ENCODE measurements at regions not wholly inside any gene's neighbourhood (a gene's known extent, or its start where the extent isn't known, plus 50 kb on each side); places are given as distances from the start of the nearest gene placed in this dataset.

GRCh38 chr21:15229390-15229789, 164.6 kb upstream of the NRIP1 start:
- DNase-seq = no peak
- Histone ChIP-seq H4K20me1 (ENCODE audit: insufficient read depth, low read length) (no peaks in the 10 kb centered on the region), H3K9ac (ENCODE audit: insufficient read depth, low read length, poor library complexity, severe bottlenecking) (no peak overlapping the region), H3K9me3 (replicated peaks in 1 of 2; ENCODE audit: control insufficient read depth in 1 of 2, insufficient read depth in 1 of 2, low read length in 2 of 2) (no peaks in the 10 kb centered on the region), H3K27ac (ENCODE audit: low read depth in 1 of 2, low read length in 2 of 2) (no peak overlapping the region), H3K4me3 (replicated peaks in 1 of 3; ENCODE audit: low read depth in 2 of 3, low read length in 3 of 3) (no peak overlapping the region), H3K4me2 (replicated peaks; ENCODE audit: extremely low read depth, low read length, poor library complexity, severe bottlenecking) (no peak overlapping the region), H3K36me3 (replicated peaks in 1 of 2; ENCODE audit: control insufficient read depth in 1 of 2, insufficient read depth in 2 of 2, low read length in 2 of 2) (no peaks in the 10 kb centered on the region), H2AFZ (ENCODE audit: insufficient read depth, low read depth, low read length, poor library complexity, severe bottlenecking) (no peak overlapping the region), H3K4me1 (ENCODE audit: control insufficient read depth in 1 of 2, insufficient read depth in 2 of 2, low read length in 2 of 2) (peaks cover 5% of the 10 kb centered on the region in 2 donors), H3K27me3 (ENCODE audit: control insufficient read depth in 2 of 2, insufficient read depth in 2 of 2, low read length in 2 of 2) (no peaks in the 10 kb centered on the region), H3K79me2 (ENCODE audit: insufficient read depth, low read length) (no peaks in the 10 kb centered on the region)
- Mint-ChIP-seq H3K27ac (no peak overlapping the region), H3K4me3 (no peak overlapping the region), H3K9me3 (peaks cover 0 to 2% (median 0%) of the 10 kb centered on the region in 7 donors), H3K27me3 (ENCODE audit: low read depth in 3 of 3) (peaks cover 0 to 3% (median 0%) of the 10 kb centered on the region in 3 donors), H3K36me3 (no peaks in the 10 kb centered on the region), H3K4me1 (peaks cover 5% of the 10 kb centered on the region)
- no CpG with 5 or more reads among the region's 4 CpGs for WGBS (ENCODE audit: insufficient coverage)
- no peak for TF ChIP-seq CTCF (IDR thresholded peaks at IDR 0.05)
- intact Hi-C loops (cut with micrococcal nuclease) = loop anchor here in 1 of 2 donors (10.0 kb wide), 1 partner anchor 685 kb away; the partner anchor contains the start of gene SAMSN1

GRCh38 chr21:15233611-15234010, 168.8 kb upstream of the NRIP1 start:
- H3K4me1 ChIP-seq (ENCODE audit: control insufficient read depth in 1 of 2, insufficient read depth in 2 of 2, low read length in 2 of 2) = no peaks in the 10 kb centered on the region
- H3K9me3 ChIP-seq (replicated peaks in 1 of 2; ENCODE audit: control insufficient read depth in 1 of 2, insufficient read depth in 1 of 2, low read length in 2 of 2) = no peaks in the 10 kb centered on the region
- no CpG with 5 or more reads among the region's 1 CpG for WGBS (ENCODE audit: insufficient coverage)
- no peak overlapping the region for H3K9ac ChIP-seq (ENCODE audit: insufficient read depth, low read length, poor library complexity, severe bottlenecking)
- H4K20me1 ChIP-seq (ENCODE audit: insufficient read depth, low read length) = no peaks in the 10 kb centered on the region
- no peaks in the 10 kb centered on the region for H3K27me3 ChIP-seq (ENCODE audit: control insufficient read depth in 2 of 2, insufficient read depth in 2 of 2, low read length in 2 of 2)
- H3K79me2 ChIP-seq (ENCODE audit: insufficient read depth, low read length) = no peaks in the 10 kb centered on the region
- H3K4me1 Mint-ChIP-seq = no peaks in the 10 kb centered on the region
- H3K36me3 Mint-ChIP-seq = no peaks in the 10 kb centered on the region
- H3K4me2 ChIP-seq (replicated peaks; ENCODE audit: extremely low read depth, low read length, poor library complexity, severe bottlenecking) = no peak overlapping the region
- H2AFZ ChIP-seq (ENCODE audit: insufficient read depth, low read depth, low read length, poor library complexity, severe bottlenecking) = no peak overlapping the region
- peaks cover 0 to 5% (median 0%) of the 10 kb centered on the region in 3 donors for H3K27me3 Mint-ChIP-seq (ENCODE audit: low read depth in 3 of 3)
- H3K27ac ChIP-seq (ENCODE audit: low read depth in 1 of 2, low read length in 2 of 2) = no peak overlapping the region
- DNase-seq = no peak
- no peak overlapping the region for H3K27ac Mint-ChIP-seq
- H3K9me3 Mint-ChIP-seq = peaks cover 0 to 10% (median 5%) of the 10 kb centered on the region in 7 donors
- no peak overlapping the region for H3K4me3 Mint-ChIP-seq
- no peaks in the 10 kb centered on the region for H3K36me3 ChIP-seq (replicated peaks in 1 of 2; ENCODE audit: control insufficient read depth in 1 of 2, insufficient read depth in 2 of 2, low read length in 2 of 2)
- intact Hi-C loops (cut with micrococcal nuclease) = no loop called here
- TF ChIP-seq CTCF (IDR thresholded peaks at IDR 0.05) = no peak
- no peak overlapping the region for H3K4me3 ChIP-seq (replicated peaks in 1 of 3; ENCODE audit: low read depth in 2 of 3, low read length in 3 of 3)

All from CD14-positive monocyte (primary cell).